ENCODE measurements at regions not wholly inside any gene's neighbourhood (a gene's known extent, or its start where the extent isn't known, plus 50 kb on each side); places are given as distances from the start of the nearest gene placed in this dataset.
"Not testable (repeated sequence)": the region's sequence is repeated elsewhere in the genome, so short reads cannot be mapped to it uniquely, and the experiment has no call there.

DNA sequence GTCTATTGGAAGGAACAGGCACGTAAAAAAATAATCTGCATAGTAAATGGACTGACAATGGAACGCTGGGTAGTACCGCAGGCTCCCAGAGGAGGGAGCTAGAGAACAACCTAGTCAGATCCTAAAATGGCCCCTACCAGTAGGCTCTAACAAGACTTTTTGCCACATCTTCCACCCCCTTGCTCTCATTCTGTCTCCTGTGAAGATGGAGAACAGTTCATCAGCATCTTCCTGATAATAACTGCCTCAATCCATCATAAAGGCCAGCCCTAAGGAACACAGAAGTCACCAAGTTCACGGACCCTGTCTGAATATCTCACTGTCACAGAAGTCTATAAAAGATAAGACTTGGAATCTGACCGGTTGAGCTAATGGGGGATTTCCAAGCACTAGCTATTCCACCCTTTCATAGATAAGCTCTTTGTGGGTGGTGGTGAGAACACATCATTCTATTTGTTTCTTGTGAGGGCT lies 133.4 kb downstream of the SLC1A3 start:
- DNase-seq (ENCODE audit: low spot score): peak; percentile 61

DNA sequence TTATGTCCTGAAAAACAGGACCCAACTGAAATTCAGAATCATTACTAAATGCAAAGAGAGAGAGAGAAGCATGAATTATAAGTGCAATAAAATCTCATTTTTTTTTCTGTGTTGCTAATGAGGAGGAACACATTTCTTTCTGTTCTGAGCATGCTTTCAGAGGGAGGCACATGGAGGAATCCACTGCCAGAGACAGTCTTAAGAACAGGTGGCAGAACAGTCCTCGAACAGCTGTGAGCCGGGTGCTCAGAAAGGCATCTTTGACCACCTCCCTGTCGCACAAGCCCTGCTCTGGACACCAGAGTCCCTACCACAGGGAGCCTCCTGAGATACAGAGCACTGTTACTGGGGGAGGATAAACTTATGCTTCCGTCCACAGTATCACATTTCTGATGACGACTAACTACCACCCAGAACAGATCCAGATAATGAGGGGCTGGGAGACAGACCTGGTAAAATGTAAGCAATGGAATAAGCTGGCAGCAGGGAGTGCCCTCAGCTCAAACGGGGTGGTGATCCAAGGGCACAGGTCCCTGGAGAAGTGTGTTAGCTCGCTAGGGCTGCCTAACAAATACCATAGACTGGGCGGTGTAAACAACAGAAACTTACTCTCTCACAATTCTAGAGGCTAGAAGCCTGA lies 134.0 kb downstream of the SLC1A3 start:
- no peak for DNase-seq (ENCODE audit: low spot score)

DNA sequence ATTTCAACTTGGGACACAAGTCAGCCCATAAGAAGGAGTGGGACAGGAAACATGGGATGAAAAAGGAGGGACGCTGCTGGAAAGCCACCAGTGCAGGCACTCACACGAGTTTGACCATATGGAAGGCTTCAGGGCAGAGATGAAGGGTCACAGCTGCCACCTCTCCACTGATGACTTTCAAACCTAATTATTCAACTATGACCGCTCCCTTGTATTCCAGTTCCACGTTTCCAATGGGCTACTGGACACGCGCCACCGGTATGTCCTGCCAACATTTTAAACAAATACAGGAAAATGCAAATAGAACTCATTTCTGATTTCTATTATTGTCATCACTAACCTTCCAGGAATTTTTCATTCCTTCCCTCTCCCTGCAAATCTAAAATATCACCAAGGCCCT lies 134.7 kb downstream of the SLC1A3 start:
- DNase-seq (ENCODE audit: low spot score): no peak

DNA sequence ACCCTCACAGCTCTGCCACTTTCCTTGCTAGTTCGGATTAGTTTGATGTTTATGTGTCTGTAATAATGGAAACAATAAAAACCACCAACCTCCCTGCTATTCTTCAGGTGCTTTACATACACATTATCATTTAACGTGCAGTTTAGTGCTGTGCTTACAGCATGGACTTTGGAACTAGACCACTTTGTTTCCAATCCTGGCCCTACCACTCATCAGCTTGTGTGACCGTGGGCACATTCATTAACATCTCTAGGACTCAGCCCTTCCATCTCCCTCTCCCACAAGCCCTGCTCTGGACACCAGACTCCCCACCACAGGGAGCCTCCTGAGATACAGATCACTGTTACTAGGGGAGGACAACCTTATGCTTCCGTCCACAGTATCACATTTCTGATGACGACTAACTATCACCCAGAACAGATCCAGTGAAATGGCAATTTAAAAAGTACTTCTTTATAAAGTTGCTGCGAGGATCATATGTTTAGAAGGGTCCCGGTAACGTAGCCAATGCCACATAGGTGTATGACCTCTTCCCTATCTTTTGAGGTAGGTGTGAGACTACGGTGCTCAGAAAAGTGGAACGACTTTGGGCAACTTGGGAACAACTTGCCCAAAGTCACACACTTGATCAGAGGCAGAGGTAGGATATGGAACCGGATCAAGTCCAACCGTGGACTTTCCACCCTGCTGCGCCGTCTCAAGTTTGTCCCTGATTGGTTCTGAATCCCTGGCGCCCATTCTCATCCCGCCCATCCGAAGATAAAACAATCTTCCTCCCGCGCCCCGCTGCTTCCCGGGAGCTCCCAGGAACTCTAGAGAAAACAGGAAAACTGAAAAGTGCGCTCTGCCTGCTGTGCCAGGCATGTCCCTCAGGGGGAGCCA lies 132.4 kb upstream of the NIPBL start:
- peak; percentile 91 for DNase-seq (ENCODE audit: low spot score)

DNA sequence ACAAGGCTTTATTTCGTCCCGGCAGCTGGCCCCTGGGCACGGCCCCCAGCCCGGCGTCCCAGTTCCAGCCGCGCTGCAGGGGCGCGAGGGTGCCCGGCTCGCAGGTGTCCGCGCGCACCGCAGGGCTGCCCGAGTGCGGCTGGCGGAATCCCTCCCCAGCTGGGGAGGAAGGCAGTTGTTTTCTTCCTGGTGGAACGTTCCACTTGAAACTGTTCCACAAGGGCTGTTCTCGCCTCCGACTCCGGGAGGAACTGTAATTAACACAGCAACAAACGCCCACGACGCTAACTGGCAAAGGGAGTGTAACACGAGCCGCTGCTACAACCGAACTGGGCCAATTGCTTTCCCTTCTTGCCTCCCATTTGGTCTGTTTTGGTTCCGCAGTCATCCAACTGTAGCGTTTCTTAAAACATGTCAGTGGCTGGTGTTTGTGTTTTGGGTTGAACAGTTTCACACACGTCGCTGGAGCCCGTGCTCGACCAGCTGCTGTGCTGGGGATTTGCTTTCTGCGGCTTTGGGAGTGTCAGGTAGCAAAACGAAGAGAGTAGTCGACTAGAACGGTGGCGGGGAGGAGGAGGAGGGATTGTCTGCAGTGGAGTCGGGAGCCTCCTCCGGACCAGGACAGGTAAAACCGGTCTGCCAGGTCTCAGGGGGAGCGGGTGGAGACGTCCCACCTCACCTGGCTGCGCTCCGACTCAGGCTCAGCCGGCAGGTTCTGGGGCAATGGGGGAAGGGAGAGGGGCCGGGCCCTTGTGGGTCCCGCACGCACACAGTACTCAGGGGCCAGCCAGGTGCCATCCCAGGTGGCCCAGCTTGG lies 131.6 kb upstream of the NIPBL start:
- peak; percentile 88 for DNase-seq (ENCODE audit: low spot score)

DNA sequence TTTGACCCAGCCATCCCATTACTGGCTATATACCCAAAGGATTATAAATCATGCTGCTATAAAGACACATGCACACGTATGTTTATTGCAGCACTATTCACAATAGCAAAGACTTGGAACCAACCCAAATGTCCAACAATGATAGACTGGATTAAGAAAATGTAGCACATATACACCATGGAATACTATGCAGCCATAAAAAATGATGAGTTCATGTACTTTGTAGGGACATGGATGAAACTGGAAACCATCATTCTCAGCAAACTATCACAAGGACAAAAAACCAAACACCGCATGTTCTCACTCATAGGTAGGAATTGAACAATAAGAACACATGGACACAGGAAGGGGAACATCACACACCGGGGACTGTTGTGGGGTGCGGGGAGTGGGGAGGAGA lies 128.8 kb upstream of the NIPBL start:
- DNase-seq (ENCODE audit: low spot score): not testable (repeated sequence)

DNA sequence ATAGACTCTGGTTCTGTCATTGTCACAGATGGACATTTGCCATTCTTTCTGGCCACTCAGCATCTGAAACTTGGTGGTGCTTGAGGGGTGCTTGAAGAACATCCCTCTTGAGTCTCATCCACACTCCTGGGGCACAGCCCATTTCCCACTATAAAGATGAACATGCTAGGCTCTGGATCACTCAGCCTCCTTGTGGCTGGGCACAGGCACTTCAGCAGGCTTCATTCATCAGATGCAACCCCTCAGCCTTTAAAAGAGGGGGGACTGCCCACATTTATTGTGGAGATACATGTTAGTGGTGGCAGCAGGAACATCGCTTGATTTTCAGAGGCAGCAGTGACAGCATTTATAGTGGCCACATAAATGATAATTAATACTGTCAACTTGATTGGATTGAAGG lies 124.7 kb upstream of the NIPBL start:
- DNase-seq (ENCODE audit: low spot score): no peak

DNA sequence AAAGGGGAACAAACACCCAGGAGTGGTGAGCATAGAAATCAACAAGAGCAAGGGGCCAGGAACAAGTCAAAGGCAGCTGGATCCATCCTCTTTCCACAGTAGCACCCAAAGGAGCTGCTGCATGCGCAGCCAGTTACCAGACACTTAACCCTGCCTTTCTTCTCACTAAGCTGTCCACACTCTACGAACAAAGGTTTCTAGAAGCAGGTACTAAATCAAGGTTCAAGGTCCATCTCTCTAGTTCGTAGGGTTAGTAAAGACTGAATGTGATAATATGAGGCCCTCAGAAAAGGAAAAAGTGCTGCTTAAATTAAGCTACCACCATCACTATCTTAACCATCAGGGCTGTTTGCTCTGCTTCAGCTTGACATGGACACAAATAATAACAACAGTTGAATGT lies 121.2 kb upstream of the NIPBL start:
- DNase-seq (ENCODE audit: low spot score): no peak

DNA sequence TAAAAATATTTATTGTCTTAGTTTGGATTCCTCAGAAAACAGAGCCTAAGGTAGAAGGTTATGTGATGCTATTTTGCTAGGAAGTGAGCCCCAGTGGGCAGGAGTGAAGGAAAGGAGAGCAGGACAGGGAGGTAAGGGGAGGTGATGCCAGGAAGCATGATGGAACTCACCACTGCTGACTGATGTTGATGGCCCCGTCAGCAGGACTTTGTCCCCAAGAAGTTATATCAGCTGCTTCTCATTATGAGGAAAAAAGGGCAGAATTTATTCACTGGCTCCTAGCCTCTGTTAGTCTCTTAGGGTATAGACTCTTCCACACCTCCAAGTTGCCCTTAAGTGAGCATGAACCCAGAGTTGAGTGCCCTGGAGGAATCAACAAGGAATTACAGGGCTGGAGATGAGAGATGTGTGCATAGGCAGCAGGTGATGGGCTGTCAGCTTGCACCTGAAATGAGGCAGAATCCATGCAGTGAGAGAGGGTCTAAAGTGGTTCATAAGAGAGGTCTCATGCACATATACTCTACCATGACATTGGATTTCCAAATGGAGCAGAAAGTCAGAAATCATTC lies 120.6 kb upstream of the NIPBL start:
- DNase-seq (ENCODE audit: low spot score): no peak

DNA sequence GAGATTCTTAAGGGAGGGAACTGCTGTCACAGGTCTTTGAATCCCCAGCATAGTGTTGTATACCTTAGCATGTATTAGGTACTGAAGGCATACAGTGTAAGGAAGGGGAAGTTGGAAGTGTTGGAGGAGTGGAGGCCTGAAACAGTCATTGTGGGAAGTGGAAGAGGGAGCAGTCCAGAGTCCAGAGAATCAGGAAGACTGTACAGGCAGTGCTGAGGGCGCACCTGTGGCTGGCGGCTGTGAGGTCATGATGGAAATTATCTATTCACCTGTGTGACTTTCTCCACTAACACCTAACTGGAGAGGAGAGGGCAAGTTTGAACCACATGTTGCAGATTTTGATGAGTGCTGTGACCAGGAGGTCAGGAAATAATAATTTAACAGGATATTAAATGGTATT lies 119.7 kb upstream of the NIPBL start:
- DNase-seq (ENCODE audit: low spot score): no peak

DNA sequence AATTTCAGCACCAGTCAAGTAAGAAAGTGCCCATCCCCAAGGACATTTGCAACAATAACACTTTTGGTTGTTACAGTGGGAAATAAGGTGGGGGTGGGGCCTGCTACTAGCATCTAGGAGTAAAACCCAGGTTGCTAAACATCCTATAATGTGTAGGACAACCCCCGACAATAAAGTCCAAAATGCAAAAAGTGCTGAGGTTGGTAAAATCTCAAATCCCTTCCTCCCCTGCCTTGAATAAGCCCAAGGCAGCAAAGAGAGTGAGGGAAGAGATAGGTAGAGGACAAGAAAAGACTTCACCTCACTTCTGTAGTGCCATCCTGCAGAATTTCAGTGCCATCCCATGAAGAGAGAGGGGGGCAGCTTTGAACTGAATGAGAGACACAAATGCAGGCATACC lies 117.5 kb upstream of the NIPBL start:
- no peak for DNase-seq (ENCODE audit: low spot score)

DNA sequence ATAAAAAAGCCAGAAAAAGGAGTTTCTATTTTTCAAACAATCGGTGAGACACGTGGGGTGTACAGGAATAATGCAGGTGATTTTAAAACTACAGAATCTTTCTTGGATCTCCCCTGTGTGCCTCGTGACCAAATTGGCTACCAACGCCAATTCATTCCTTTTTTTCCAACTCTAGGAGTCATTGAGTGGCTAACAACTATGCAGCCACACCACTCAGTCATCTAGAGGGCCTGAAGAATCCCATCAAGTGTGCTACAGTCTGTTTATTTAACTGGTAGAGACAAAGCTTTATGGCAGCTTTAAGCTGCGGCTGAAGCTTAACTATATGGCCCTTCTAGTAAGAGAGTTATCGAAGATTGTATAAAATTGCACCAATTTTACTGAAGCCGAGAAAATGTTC lies 113.1 kb upstream of the NIPBL start:
- no peak for DNase-seq (ENCODE audit: low spot score)

DNA sequence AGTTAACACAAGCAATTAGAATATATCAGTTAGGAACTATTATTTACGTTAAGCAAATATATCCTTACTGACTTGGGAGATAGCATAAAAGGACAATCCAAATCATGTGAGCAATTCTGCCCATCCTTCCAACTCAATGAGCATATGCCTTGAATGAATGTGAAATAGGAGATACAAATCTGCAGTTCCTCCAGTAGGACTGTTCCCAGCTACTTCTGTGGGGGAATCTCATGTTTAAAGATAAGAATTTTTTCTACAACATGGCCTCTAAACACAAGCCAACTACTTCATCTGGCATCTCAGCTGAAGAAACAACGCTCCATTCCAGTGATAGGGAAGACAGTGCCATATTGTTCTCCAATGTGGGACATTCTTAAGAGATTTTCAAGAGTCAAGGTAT lies 110.7 kb upstream of the NIPBL start:
- no peak for DNase-seq (ENCODE audit: low spot score)

DNA sequence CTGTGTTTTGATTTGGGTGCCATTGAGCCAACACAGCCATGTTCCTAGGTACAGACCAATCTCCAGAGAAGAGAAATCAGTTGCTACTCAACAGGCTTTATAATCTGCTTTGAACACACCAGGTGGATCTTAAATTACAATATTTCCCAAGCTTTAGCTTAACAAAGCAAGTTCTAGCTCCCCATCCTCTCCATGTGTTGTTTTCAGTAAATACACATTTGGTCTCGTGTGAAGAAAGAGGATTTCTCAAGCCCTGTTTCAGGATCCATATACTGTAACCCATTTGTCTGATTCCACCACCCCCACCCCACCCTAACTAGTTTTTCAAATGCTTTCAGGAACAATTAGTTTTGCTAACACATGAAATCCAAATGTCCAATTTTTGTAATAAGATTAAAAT lies 109.6 kb upstream of the NIPBL start:
- DNase-seq (ENCODE audit: low spot score): no peak

DNA sequence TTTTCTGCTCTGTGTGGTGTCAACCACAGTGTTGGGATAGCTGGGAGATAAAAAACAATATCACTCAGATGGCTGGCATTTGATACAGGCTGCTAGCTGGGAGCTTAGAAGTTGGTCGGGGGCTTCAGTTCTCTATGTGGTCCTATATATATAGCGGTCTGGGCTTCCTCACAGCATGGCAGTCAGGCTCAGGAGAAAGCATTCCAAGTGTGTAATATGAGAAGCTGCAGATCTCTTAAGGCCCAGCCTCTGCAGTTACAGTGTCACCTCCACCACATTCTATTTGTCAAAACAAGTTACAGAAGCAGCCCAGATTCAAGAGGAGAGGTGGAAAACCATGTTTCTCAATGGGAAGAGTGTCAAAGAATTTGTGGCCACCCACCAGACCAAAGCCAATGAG lies 108.1 kb upstream of the NIPBL start:
- DNase-seq (ENCODE audit: low spot score): no peak

DNA sequence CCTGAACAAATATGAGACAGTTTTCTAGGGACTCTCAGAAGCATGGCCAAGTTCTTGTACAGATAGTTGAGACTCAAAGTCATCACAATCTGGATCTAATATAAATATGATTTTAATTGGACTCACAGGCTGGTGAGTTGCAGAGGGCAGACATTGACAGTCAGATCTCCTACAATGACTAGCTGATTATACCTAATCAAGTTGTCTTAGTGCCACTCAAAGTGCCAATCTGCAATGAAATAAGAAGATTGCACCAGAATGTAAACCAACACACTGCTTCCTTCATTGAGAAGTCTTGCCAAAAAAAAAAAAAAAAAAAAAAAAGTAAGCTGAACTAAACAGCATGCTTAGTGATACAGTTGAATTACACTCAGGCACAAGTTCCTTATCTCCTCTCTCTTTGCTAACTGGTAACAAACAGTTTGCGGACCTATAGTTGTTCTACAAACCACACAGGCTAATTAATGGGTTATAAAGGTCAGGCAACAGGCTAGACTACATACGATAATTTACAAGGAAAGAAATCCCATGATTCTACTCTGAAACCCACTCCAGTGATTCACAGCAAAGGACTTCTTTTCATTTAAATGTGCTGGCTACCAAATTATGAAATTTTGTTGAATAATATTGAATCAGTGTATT lies 107.3 kb upstream of the NIPBL start:
- no peak for DNase-seq (ENCODE audit: low spot score)

DNA sequence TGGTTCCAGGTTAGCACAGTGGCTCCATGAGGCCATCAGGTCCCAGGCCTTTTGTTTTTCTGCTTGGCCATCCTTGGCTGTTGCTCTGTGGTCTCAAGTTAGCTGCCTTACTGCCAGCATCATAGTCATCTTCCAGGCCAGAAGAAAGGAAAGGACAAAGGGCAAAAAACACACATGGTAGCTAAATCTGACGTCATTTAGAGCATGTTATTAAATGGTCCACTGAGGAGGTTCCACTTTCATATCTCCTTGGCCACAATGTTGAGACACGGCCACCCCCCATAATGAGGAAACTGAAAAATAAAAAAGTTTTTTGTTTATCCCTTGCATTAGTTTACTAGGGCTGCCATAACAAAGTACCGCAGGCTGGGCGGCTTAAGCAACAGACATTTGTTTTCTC lies 106.4 kb upstream of the NIPBL start:
- DNase-seq (ENCODE audit: low spot score): no peak

DNA sequence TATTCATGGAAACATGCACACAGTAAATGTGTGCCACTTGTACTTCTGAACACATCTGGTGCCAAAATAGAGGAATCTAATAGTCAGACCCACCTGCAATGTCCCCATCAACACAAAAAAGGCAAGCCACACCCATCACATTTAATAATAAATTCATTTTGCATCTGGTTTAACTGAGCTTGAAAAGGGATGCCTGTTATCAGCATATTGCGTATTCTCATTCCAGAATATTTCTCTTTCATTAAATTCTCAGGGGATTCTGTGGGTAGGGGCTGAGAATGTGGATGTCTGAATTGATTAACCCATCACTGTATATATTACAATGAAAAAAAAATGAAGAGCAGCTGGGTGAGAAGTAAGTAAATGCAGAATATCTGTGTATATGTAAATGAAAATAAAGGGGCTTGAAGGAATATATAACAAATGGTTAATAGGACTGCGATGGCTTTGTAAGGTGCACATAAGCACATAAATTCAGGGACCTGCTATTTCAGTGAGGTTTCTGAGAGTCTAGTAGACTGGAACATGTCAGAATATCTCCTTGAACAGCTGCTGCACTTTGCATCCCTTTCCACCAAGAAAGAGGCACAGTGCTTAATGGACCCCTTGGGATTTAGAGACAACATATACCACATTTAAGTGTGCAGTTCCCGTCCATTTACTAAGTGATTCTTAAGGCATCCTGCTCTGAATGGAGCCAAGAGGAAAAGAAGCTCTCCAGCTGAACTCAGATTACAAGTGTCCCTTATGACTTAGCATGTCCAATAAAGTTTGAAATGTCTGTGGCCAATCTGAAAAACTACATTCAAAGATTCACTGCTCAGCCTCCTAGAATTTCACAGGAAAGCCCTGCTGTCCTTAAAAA lies 104.1 kb upstream of the NIPBL start:
- no peak for DNase-seq (ENCODE audit: low spot score)

DNA sequence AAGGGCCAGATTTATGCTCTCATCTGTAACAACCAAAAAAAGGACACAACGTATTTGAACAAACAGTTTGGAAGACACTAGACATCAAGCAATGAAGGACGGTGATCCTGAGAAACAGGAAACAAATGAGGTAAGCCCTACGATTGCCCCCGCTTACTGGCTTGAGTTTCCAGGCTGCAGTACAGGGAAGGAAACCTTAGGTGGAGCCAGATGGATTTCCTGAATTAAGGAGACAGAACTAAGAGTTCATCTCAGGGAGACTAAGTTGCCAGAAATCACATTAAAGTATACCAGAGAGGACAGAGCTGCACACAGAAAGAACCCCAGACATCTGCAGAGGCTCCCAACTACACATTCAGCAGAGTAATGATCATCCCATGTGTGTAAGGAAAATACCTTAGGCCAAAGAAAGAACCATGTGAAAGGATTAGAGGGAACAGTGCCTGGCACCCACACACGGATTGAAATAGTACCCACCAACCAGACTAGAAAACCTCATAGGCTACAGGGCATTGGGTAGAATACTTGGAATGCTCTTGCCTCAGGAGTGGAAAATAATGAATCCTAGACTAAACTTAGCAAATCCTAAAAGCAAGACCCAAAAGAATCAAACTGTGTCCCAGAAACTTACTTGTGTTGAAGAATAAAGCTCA lies 99.3 kb upstream of the NIPBL start:
- DNase-seq (ENCODE audit: low spot score): no peak

DNA sequence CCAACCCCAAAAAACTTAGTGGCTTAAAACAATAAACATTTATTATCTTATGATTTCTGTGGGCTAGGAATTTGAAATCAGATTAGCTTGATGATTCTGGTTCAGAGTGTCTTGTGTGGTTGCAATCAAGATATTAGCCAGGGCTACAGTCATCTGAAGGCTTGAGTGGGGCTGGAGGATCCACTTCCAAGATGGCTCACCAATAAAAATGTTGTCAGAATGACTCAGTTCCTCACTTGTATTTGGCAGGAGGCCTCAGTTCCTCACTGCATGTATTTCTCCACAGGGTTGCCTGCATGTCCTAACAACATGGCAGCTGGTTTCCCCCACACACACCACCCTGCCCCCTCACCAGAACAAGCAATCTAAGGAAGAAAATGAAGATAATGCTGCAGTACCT lies 98.2 kb upstream of the NIPBL start:
- DNase-seq (ENCODE audit: low spot score): peak; percentile 56
